Upper lobe of right lung (tissue), 1 donor: ENCODE measurements at regions not wholly inside any gene's neighbourhood (a gene's known extent, or its start where the extent isn't known, plus 50 kb on each side); places are given as distances from the start of the nearest gene placed in this dataset.
A peak's percentile ranks its signal among the peaks of the same experiment; 100 is the strongest.

ENCODE experiments used
- ATAC-seq: fragments of 200-7000 bp; cut with Tn5 transposase; one replicate; pipeline ENCODE4 v1.9.1; 2020; ENCODE audit warnings: mild to moderate bottlenecking, moderate library complexity
- DNase-seq: peaks from one replicate; pipeline ENCODE4 v3.0.0-alpha.2; 2020
- H3K27ac ChIP-seq: fragments of 200-600 bp; one replicate; pipeline ENCODE4 v1.8.0; 2022
- H3K27me3 ChIP-seq: fragments of 200-600 bp; one replicate; pipeline ENCODE4 v1.8.0; 2022; ENCODE audit warnings: mild to moderate bottlenecking
- H3K36me3 ChIP-seq: fragments of 200-600 bp; one replicate; pipeline ENCODE4 v1.8.0; 2022
- H3K4me1 ChIP-seq: fragments of 200-600 bp; one replicate; pipeline ENCODE4 v1.8.0; 2022
- H3K4me3 ChIP-seq: fragments of 200-600 bp; one replicate; pipeline ENCODE4 v1.8.0; 2022; ENCODE audit warnings: mild to moderate bottlenecking
- H3K9me3 ChIP-seq: fragments of 200-600 bp; one replicate; pipeline ENCODE4 v1.8.0; 2022
- intact Hi-C: fragments of 100-400 bp; cut with DNase I; formaldehyde crosslinking; loops from one replicate; pipeline ENCODE4 v1.11.0; 2022
- TF ChIP-seq, protein P1 (sequence below): fragments of 200-600 bp; IDR thresholded peaks from one replicate; pipeline ENCODE4 v1.8.0; 2022; ENCODE audit warnings: antibody characterized with exemption
- donor health status: DM: no; HTN: yes; CAD: no; lungs with severe emphysema.

DNA sequence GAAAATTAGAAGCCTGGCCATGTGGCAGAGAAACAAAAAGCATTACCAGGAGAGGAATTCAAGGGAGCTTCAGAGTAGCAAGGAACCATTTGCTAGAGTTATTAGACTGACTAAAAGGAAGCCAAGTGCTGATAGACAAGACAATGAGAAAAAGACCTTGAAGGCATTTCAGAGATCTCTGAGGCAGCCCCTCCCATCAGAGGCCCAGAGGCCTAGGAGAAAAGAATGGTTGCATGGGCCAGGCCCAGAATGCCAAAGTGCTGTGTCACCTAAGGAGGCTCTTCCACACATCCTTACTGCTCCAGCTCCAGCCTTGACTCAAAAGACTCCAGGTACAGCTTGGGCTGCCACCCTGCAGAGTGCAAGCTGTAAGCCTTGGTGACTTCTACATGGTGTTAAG is 61.8 kb upstream of the POU2AF2 start:
- TF ChIP-seq, protein P1, sequence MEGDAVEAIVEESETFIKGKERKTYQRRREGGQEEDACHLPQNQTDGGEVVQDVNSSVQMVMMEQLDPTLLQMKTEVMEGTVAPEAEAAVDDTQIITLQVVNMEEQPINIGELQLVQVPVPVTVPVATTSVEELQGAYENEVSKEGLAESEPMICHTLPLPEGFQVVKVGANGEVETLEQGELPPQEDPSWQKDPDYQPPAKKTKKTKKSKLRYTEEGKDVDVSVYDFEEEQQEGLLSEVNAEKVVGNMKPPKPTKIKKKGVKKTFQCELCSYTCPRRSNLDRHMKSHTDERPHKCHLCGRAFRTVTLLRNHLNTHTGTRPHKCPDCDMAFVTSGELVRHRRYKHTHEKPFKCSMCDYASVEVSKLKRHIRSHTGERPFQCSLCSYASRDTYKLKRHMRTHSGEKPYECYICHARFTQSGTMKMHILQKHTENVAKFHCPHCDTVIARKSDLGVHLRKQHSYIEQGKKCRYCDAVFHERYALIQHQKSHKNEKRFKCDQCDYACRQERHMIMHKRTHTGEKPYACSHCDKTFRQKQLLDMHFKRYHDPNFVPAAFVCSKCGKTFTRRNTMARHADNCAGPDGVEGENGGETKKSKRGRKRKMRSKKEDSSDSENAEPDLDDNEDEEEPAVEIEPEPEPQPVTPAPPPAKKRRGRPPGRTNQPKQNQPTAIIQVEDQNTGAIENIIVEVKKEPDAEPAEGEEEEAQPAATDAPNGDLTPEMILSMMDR, result no peak
- Histone ChIP-seq H3K4me1 (no peaks in the 10 kb centered on the region), H3K9me3 (no peaks in the 10 kb centered on the region), H3K36me3 (no peaks in the 10 kb centered on the region), H3K27ac (no peak overlapping the region), H3K4me3 (no peak overlapping the region), H3K27me3 (no peaks in the 10 kb centered on the region)
- intact Hi-C loops, result no loop called here
- ATAC-seq, result peak; percentile 13
- no peak for DNase-seq

DNA sequence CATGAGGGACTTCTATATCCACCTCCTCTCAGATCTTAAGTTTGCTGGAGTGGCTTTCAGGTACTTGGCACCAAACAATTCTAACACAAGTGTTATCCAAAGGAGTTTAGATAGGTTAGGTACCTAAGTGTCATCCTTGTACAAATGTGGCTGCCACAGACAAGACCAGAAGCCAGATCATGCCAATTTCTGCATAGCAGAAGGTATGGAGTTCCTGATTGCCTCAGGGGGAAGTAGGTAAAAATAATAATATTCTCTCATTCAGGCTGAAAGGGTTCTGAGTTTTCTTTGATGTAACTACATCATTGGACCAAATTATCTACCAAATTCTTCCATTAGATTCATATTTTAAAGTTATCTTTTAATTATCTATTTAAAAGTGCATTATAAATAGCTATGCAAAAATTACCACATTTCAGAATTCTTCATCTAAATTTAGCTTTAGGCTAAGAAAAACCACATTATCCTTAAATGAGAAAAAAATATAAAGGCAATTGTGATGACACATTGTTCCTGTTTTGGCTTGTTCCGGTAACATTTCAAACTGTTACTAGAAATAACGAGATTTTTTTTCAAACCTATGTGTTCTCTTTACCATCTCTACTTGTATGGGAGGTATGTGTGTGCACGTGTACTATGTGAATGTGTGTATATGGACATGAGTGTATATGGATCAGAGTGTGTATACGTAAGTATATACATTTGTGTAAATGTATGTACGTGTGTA is 66.2 kb upstream of the POU2AF2 start:
- intact Hi-C loops, result no loop called here
- H3K36me3 ChIP-seq, result no peaks in the 10 kb centered on the region
- no peak overlapping the region for H3K27ac ChIP-seq
- no peaks in the 10 kb centered on the region for H3K27me3 ChIP-seq
- no peaks in the 10 kb centered on the region for H3K9me3 ChIP-seq
- TF ChIP-seq, protein P1, result no peak
- DNase-seq (no peak), ATAC-seq (no peak)
- no peaks in the 10 kb centered on the region for H3K4me1 ChIP-seq
- no peak overlapping the region for H3K4me3 ChIP-seq

DNA sequence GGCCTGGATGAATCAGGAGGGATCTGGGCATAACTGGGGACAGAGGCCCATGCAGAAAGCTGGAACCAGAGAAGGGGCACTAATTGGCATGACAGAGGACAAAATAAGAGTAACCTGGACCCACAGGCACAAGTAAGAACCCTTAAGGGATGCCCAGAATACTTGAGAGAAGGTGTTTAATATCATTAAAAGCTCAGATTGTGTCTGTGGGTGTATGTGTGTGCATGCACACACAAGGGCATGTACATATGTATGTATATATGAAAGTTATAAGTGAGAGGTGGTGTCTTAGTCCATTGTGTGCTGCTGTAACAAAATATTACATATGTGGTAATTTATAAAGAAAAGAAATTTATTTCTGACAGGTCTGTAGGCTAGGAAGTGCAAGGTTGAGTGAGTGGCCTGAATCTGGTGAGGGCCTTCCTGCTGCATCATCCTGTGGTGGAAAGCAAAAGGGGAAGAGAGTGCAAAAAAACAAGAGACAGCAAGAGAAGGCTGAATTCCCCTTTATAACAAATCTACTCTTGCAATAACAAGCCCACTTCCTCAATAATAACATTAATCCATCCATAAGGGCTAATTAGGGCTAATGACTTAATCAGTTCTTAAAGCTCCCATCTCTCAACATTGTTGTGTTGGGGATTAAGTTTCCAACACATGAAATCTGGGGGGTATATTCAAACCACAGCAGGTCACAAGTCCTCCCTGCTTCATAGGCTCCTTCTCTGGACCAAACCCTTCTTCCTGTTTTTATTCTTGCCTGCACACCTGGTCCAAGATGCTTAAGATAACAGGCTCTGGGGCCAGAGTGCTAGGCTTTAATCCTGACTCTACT is 68.3 kb upstream of the POU2AF2 start:
- H3K27me3 ChIP-seq, result no peaks in the 10 kb centered on the region
- ATAC-seq, result peak; percentile 86
- intact Hi-C loops, result no loop called here
- no peaks in the 10 kb centered on the region for H3K4me1 ChIP-seq
- no peak for DNase-seq
- no peak overlapping the region for H3K4me3 ChIP-seq
- H3K27ac ChIP-seq, result no peak overlapping the region
- H3K9me3 ChIP-seq, result no peaks in the 10 kb centered on the region
- TF ChIP-seq, protein P1, result no peak
- no peaks in the 10 kb centered on the region for H3K36me3 ChIP-seq

DNA sequence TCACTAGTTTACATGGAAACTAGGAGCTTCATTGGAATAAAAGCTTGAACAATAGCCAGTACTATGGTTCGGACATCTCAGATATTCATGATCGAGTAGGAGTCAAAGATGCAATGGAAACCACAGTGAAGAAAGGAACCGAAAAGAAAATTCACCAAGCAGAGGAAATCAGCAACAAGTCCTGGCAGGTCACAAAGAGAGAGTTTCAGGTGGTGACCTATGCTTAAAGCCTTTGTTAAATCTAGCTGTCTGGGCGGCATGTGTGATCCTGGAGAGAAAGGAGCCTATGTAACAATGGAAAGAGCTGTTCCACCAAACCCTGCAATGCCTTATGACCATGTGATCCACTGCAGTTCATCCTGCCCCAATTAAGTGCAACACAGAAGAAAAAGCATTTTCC is 68.9 kb upstream of the POU2AF2 start:
- TF ChIP-seq, protein P1, result no peak
- no peaks in the 10 kb centered on the region for H3K9me3 ChIP-seq
- no peaks in the 10 kb centered on the region for H3K36me3 ChIP-seq
- no peak for ATAC-seq
- no peak overlapping the region for H3K27ac ChIP-seq
- no peaks in the 10 kb centered on the region for H3K4me1 ChIP-seq
- no peak overlapping the region for H3K4me3 ChIP-seq
- DNase-seq, result no peak
- no peaks in the 10 kb centered on the region for H3K27me3 ChIP-seq
- intact Hi-C loops, result no loop called here

DNA sequence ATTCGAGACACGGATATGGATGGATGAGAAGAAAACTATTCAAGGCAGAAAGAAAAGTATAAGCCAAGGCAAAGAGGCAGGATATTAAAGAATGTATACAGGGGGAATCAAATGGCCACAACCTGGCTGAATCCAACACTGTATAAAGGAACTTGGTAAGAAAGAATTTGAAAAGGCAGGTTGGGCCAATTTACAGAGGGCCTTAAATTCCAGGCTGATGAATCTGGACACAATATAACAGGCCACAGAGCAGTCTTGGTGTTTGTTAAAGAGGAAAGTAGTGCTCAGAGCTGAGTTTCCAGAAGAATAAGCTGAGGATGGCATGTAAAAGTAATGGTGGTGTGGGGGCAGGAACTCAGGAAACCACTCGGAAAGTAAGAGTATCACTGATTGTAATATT is 72.3 kb upstream of the POU2AF2 start:
- no peaks in the 10 kb centered on the region for H3K9me3 ChIP-seq

More for the DNA sequence above, 72.3 kb upstream of the POU2AF2 start:
- Histone ChIP-seq H3K4me1 (no peaks in the 10 kb centered on the region), H3K27ac (no peak overlapping the region), H3K27me3 (no peaks in the 10 kb centered on the region), H3K36me3 (no peaks in the 10 kb centered on the region), H3K4me3 (no peak overlapping the region)
- TF ChIP-seq, protein P1, result no peak
- intact Hi-C loops, result no loop called here
- ATAC-seq, result no peak
- no peak for DNase-seq
